H9 (cell line): ENCODE measurements at regions not wholly inside any gene's neighbourhood (a gene's known extent, or its start where the extent isn't known, plus 50 kb on each side); places are given as distances from the start of the nearest gene placed in this dataset.

Experiments
- DNase-seq: peaks from one replicate; pipeline ENCODE4 v3.0.0-alpha.2; 2017
- H2AFZ ChIP-seq: one replicate; pipeline ENCODE4 v1.6.1; 2013; ENCODE audit warnings: mild to moderate bottlenecking, low read length, control low read depth, moderate library complexity
- H2AK5ac ChIP-seq: 2 replicates; pipeline ENCODE4 v1.6.1; 2013; ENCODE audit warnings: low read length, control low read depth, mixed read lengths; ENCODE audit not compliant: insufficient read length
- H2BK120ac ChIP-seq: one replicate; pipeline ENCODE4 v1.6.1; 2013; ENCODE audit warnings: low read depth, mild to moderate bottlenecking, low read length, control low read depth, inconsistent platforms; ENCODE audit not compliant: poor library complexity, severe bottlenecking
- H2BK12ac ChIP-seq: 2 replicates; pipeline ENCODE4 v1.6.1; 2013; ENCODE audit warnings: low read length, control low read depth, mixed read lengths, low read depth; ENCODE audit not compliant: insufficient read length
- H2BK15ac ChIP-seq: 2 replicates; pipeline ENCODE4 v1.6.1; 2013; ENCODE audit warnings: low read depth, low read length, control low read depth
- H2BK20ac ChIP-seq: one replicate; pipeline ENCODE4 v1.6.1; 2013; ENCODE audit warnings: low read depth, mild to moderate bottlenecking, low read length, control low read depth, inconsistent platforms; ENCODE audit not compliant: poor library complexity, severe bottlenecking
- H2BK5ac ChIP-seq: 2 replicates; pipeline ENCODE4 v1.6.1; 2013; ENCODE audit warnings: low read length, control low read depth, mixed read lengths; ENCODE audit not compliant: insufficient read length
- H3K14ac ChIP-seq: 2 replicates; pipeline ENCODE4 v1.6.1; 2013; ENCODE audit warnings: low read length, control low read depth; ENCODE audit not compliant: insufficient read depth
- H3K18ac ChIP-seq: 2 replicates; pipeline ENCODE4 v1.6.1; 2013; ENCODE audit warnings: low read depth, mild to moderate bottlenecking, mixed read lengths, low read length, control low read depth; ENCODE audit not compliant: insufficient read length
- H3K23ac ChIP-seq: 2 replicates; pipeline ENCODE4 v1.6.1; 2013; ENCODE audit warnings: low read length, control low read depth, mixed read lengths, low read depth; ENCODE audit not compliant: insufficient read length
- H3K23me2 ChIP-seq: 2 replicates; pipeline ENCODE4 v1.6.1; 2013; ENCODE audit warnings: low read depth, mild to moderate bottlenecking, mixed read lengths, low read length, control low read depth; ENCODE audit not compliant: insufficient read length, poor library complexity, severe bottlenecking
- H3K27ac ChIP-seq: 2 replicates; pipeline ENCODE4 v1.5.1; 2013; ENCODE audit warnings: low read length, control low read depth, mixed read lengths, low read depth; ENCODE audit not compliant: insufficient read length
- H3K27me3 ChIP-seq: 2 replicates; pipeline ENCODE4 v1.6.1; 2013; ENCODE audit warnings: low read length, control low read depth, inconsistent platforms; ENCODE audit not compliant: insufficient read depth
- H3K4ac ChIP-seq: 2 replicates; pipeline ENCODE4 v1.6.1; 2013; ENCODE audit warnings: low read depth, mild to moderate bottlenecking, control low read depth, inconsistent platforms, low read length, moderate library complexity
- H3K4me1 ChIP-seq: 2 replicates; pipeline ENCODE4 v1.6.1; 2013; ENCODE audit warnings: low read length, control low read depth, inconsistent platforms; ENCODE audit not compliant: insufficient read depth
- H3K4me2 ChIP-seq: 2 replicates; pipeline ENCODE4 v1.6.1; 2013; ENCODE audit warnings: low read length, control low read depth, mixed read lengths; ENCODE audit not compliant: insufficient read length, insufficient read depth
- H3K56ac ChIP-seq: 2 replicates; pipeline ENCODE4 v1.6.1; 2013; ENCODE audit warnings: low read depth, mild to moderate bottlenecking, mixed read lengths, low read length, control low read depth; ENCODE audit not compliant: insufficient read length
- H3K79me1 ChIP-seq: 2 replicates; pipeline ENCODE4 v1.6.1; 2013; ENCODE audit warnings: low read depth, mild to moderate bottlenecking, moderate library complexity, low read length, control low read depth, inconsistent platforms; ENCODE audit not compliant: insufficient read depth, poor library complexity, severe bottlenecking
- H3K79me2 ChIP-seq: 2 replicates; pipeline ENCODE4 v1.6.1; 2013; ENCODE audit warnings: low read length, control low read depth, inconsistent platforms; ENCODE audit not compliant: insufficient read depth
- H3K9ac ChIP-seq: 2 replicates; pipeline ENCODE4 v1.6.1; 2013; ENCODE audit warnings: low read length, control low read depth, mixed read lengths; ENCODE audit not compliant: insufficient read length; ENCODE audit errors: extremely low read depth
- H3K9me3 ChIP-seq: one replicate; pipeline ENCODE4 v1.6.1; 2013; ENCODE audit warnings: low read depth, low read length, inconsistent platforms; ENCODE audit not compliant: control insufficient read depth
- H3T11ph ChIP-seq: one replicate; pipeline ENCODE4 v1.6.1; 2013; ENCODE audit warnings: mild to moderate bottlenecking, low read length, control low read depth, inconsistent platforms
- H4K20me1 ChIP-seq: one replicate; pipeline ENCODE4 v1.6.1; 2013; ENCODE audit not compliant: control insufficient read depth, insufficient read length, insufficient read depth
- H4K5ac ChIP-seq: 2 replicates; pipeline ENCODE4 v1.6.1; 2013; ENCODE audit warnings: low read depth, mild to moderate bottlenecking, mixed read lengths, low read length, control low read depth; ENCODE audit not compliant: insufficient read length
- H4K8ac ChIP-seq: replicated peaks from 2 replicates; pipeline ENCODE4 v1.6.1; 2013; ENCODE audit warnings: low read length, control low read depth, mixed read lengths, low read depth; ENCODE audit not compliant: insufficient read length
- H4K91ac ChIP-seq: 2 replicates; pipeline ENCODE4 v1.6.1; 2013; ENCODE audit warnings: low read depth, mild to moderate bottlenecking, moderate library complexity, mixed read lengths, low read length, control low read depth; ENCODE audit not compliant: insufficient read length
- H3K27ac Mint-ChIP-seq, 3 experiments: 2 replicates in 2 of 3; 3 replicates in 1 of 3; pipeline ENCODE4 v1.8.0; 2020 to 2021; ENCODE audit warnings: mixed read lengths in 3 of 3, mild to moderate bottlenecking in 1 of 3, moderate library complexity in 1 of 3
- H3K27me3 Mint-ChIP-seq: 2 replicates; pipeline ENCODE4 v1.8.0; 2021; ENCODE audit warnings: low read depth, mild to moderate bottlenecking, moderate library complexity, mixed read lengths
- H3K36me3 Mint-ChIP-seq, 3 experiments: 2 replicates in 2 of 3; 3 replicates in 1 of 3; pipeline ENCODE4 v1.8.0; 2020 to 2021; ENCODE audit warnings: low read depth in 3 of 3, mixed read lengths in 3 of 3; ENCODE audit not compliant: insufficient read depth in 1 of 3
- H3K4me1 Mint-ChIP-seq, 2 experiments: 2 replicates each; pipeline ENCODE4 v1.8.0; 2020; ENCODE audit warnings: mixed read lengths in 2 of 2
- H3K4me3 Mint-ChIP-seq, 2 experiments: 2 replicates in 1 of 2; 3 replicates in 1 of 2; pipeline ENCODE4 v1.8.0; 2020 to 2021; ENCODE audit warnings: mild to moderate bottlenecking in 2 of 2, mixed read lengths in 2 of 2, moderate library complexity in 1 of 2
- H3K9me3 Mint-ChIP-seq, 2 experiments: 2 replicates in 1 of 2; 3 replicates in 1 of 2; pipeline ENCODE4 v1.8.0; 2020; ENCODE audit warnings: mild to moderate bottlenecking in 2 of 2, mixed read lengths in 2 of 2, moderate library complexity in 1 of 2
- CTCF ChIP-seq: fragments of 200-600 bp; sonication (generic); conservative IDR thresholded peaks from 3 replicates; pipeline ENCODE4 v1.8.0; 2021; ENCODE audit warnings: antibody characterized with exemption, mild to moderate bottlenecking
- WGBS: extraction: QIAGEN DNeasy Blood & Tissue Kit; methylation state at CpG from one replicate; pipeline ENCODE4 v1.1.7; 2013; ENCODE audit warnings: missing lambda C conversion rate, low lambda C conversion rate, mixed read lengths; ENCODE audit not compliant: insufficient read length; ENCODE audit errors: extremely low coverage; 5-methylcytosine and 5-hydroxymethylcytosine counted together

- H3K9me3 Mint-ChIP-seq: no peaks in the 10 kb centered on the region; a peak in 1 of 5 replicates
- H3K36me3 Mint-ChIP-seq: no peaks in the 10 kb centered on the region; a peak in 1 of 7 replicates
- DNase-seq: no peak
- no peak overlapping the region for H4K91ac ChIP-seq
- peaks cover 9% of the 10 kb centered on the region for H3K27me3 Mint-ChIP-seq
- H3K23me2 ChIP-seq: no peaks in the 10 kb centered on the region
- no peak for TF ChIP-seq CTCF
- no peak overlapping the region for H3K27ac Mint-ChIP-seq
- no peak overlapping the region for H3K9ac ChIP-seq
- H3K4me1 Mint-ChIP-seq: no peaks in the 10 kb centered on the region
- H3K4me3 Mint-ChIP-seq: no peak overlapping the region
- no peak overlapping the region for H3K27ac ChIP-seq
- no peak overlapping the region for H2AFZ ChIP-seq
- no peak overlapping the region for H3K23ac ChIP-seq
- no peak overlapping the region for H3T11ph ChIP-seq
- no peak overlapping the region for H3K18ac ChIP-seq
- no peak overlapping the region for H2BK15ac ChIP-seq
- H3K79me1 ChIP-seq: no peaks in the 10 kb centered on the region
- H2BK120ac ChIP-seq: no peak overlapping the region
- H2BK5ac ChIP-seq: no peak overlapping the region
- H2BK20ac ChIP-seq: no peak overlapping the region
- no peaks in the 10 kb centered on the region for H4K20me1 ChIP-seq
- H3K27me3 ChIP-seq: no peaks in the 10 kb centered on the region
- no peak overlapping the region for H3K14ac ChIP-seq
- H2AK5ac ChIP-seq: no peak overlapping the region
- H3K4me2 ChIP-seq: no peak overlapping the region
- no peak overlapping the region for H3K4ac ChIP-seq
- no peak overlapping the region for H3K56ac ChIP-seq
- H2BK12ac ChIP-seq: no peak overlapping the region
- H3K79me2 ChIP-seq: no peaks in the 10 kb centered on the region
- H3K4me1 ChIP-seq: no peaks in the 10 kb centered on the region
- no peak overlapping the region for H4K5ac ChIP-seq
- no peaks in the 10 kb centered on the region for H3K9me3 ChIP-seq
- no CpG with 5 or more reads among the region's 3 CpGs for WGBS
- H4K8ac ChIP-seq: no peak overlapping the region
These were observed 471.5 kb downstream of the MED13L start for GRCh38 chr12:115806000-115806399.
